HEK293 (cell line): ENCODE measurements at regions not wholly inside any gene's neighbourhood (a gene's known extent, or its start where the extent isn't known, plus 50 kb on each side); places are given as distances from the start of the nearest gene placed in this dataset.

Experiments
- CTCF ChIA-PET: fragments of 350-600 bp; formaldehyde crosslinking; extraction: SDS; loops from one replicate; lab custom pipeline; 2021; ENCODE audit warnings: antibody characterized with exemption; lab: Yijun Ruan, JAX
- POLR2A ChIA-PET: fragments of 300-600 bp; formaldehyde crosslinking; extraction: SDS; loops from one replicate; lab custom pipeline; 2020; ENCODE audit warnings: antibody characterized with exemption, inconsistent platforms; lab: Yijun Ruan, JAX
- H3K27ac ChIP-seq: fragments of 200-500 bp; sonication (Bioruptor generic); 2 replicates; pipeline ENCODE4 v1.5.1; 2014; ENCODE audit warnings: low read depth, low read length, control low read depth, inconsistent platforms; ENCODE audit errors: extremely low read depth
- H3K36me3 ChIP-seq, 2 experiments: fragments of 200-500 bp in 1 of 2; sonication (Bioruptor generic) in 1 of 2; 1 replicate in 1 of 2; 2 replicates in 1 of 2; pipeline ENCODE4 v1.5.1; 2014 to 2017; ENCODE audit warnings: inconsistent platforms in 2 of 2, low read length in 2 of 2; ENCODE audit not compliant: control insufficient read depth in 2 of 2, insufficient read depth in 1 of 2
- H3K4me1 ChIP-seq: fragments of 200-500 bp; sonication (Bioruptor generic); 2 replicates; pipeline ENCODE4 v1.5.1; 2014; ENCODE audit warnings: mild to moderate bottlenecking, low read length, inconsistent platforms; ENCODE audit not compliant: control insufficient read depth, insufficient read depth
- H3K4me3 ChIP-seq: 2 replicates; pipeline ENCODE4 v1.5.1; 2011; ENCODE audit warnings: low read depth, mild to moderate bottlenecking, control low read depth, low read length, moderate library complexity
- H3K9me3 ChIP-seq: fragments of 200-500 bp; sonication (Bioruptor generic); 2 replicates; pipeline ENCODE4 v1.5.1; 2014; ENCODE audit warnings: low read depth, low read length, inconsistent platforms; ENCODE audit not compliant: control insufficient read depth, insufficient read depth
- OVOL3 ChIP-seq: fragments of 450-650 bp; formaldehyde crosslinking; IDR thresholded peaks from 2 replicates; pipeline ENCODE4 v1.5.1; 2016; ENCODE audit warnings: missing biosample characterization, missing genetic modification characterization
- ZNF600 ChIP-seq: fragments of 450-650 bp; formaldehyde crosslinking; IDR thresholded peaks from 2 replicates; pipeline ENCODE4 v1.5.1; 2016; ENCODE audit warnings: missing biosample characterization, missing genetic modification characterization
- ZNF785 ChIP-seq: fragments of 450-650 bp; formaldehyde crosslinking; IDR thresholded peaks from 2 replicates; pipeline ENCODE4 v1.5.1; 2016; ENCODE audit warnings: missing biosample characterization, missing genetic modification characterization
- TF ChIP-seq, protein P1 (sequence below): fragments of 450-650 bp; formaldehyde crosslinking; IDR thresholded peaks from 2 replicates; pipeline ENCODE4 v1.5.1; 2016; ENCODE audit warnings: missing biosample characterization, missing genetic modification characterization
- TF ChIP-seq, protein P2 (sequence below): fragments of 450-650 bp; formaldehyde crosslinking; IDR thresholded peaks from 2 replicates; pipeline ENCODE4 v1.5.1; 2016; ENCODE audit warnings: missing biosample characterization, missing genetic modification characterization
- TF ChIP-seq, protein P3 (sequence below): fragments of 450-650 bp; formaldehyde crosslinking; IDR thresholded peaks from 2 replicates; pipeline ENCODE4 v1.5.1; 2016; ENCODE audit warnings: missing biosample characterization, missing genetic modification characterization
- TF ChIP-seq, protein P4 (sequence below): fragments of 450-650 bp; formaldehyde crosslinking; optimal IDR thresholded peaks from 2 replicates; pipeline ENCODE3; 2016; ENCODE audit warnings: missing biosample characterization, mild to moderate bottlenecking, missing genetic modification characterization
- TF ChIP-seq, protein P5 (sequence below): fragments of 450-650 bp; formaldehyde crosslinking; conservative IDR thresholded peaks from 2 replicates; pipeline ENCODE4 v1.5.1; 2016; ENCODE audit warnings: low read depth, missing biosample characterization, missing genetic modification characterization
- TF ChIP-seq, protein P6 (sequence below): fragments of 450-650 bp; formaldehyde crosslinking; IDR thresholded peaks from 2 replicates; pipeline ENCODE4 v1.5.1; 2016; ENCODE audit warnings: missing biosample characterization, missing genetic modification characterization

DNA sequence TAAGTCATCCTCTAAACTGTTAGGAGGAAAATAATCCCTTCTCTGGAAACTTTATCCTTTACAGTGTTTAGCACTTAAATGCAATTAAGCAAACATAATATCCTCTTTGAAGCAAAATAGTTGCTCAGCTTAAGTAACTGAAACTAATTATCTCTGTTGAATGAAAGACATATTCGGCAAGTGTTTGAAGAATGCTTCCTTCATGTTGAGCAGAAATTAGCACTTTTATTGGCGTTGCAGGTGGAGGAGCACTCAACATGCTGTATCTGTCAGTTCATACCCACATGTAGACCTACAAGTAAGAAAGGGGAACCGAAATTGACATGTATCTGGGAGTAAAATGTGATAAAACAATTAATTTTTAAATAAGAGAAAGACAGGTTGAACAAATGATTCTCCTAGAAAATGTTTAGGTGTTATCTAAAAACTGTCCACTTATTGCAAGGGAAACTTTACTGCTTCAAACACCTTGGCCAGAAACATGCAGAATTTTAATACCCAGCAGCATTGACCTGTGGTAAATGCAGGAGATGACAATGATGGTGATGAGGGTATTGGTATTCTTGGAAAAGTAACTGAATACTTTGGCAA is 987.0 kb upstream of the MAP3K7 start (continued):
- TF ChIP-seq ZNF785 (no peak), ZNF600 (tag by site-specific recombination) (no peak)
- TF ChIP-seq, protein P1, sequence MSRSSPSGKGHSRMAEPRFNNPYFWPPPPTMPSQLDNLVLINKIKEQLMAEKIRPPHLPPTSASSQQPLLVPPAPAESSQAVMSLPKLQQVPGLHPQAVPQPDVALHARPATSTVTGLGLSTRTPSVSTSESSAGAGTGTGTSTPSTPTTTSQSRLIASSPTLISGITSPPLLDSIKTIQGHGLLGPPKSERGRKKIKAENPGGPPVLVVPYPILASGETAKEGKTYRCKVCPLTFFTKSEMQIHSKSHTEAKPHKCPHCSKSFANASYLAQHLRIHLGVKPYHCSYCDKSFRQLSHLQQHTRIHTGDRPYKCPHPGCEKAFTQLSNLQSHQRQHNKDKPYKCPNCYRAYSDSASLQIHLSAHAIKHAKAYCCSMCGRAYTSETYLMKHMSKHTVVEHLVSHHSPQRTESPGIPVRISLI (tag by site-specific recombination), result no peak

DNA sequence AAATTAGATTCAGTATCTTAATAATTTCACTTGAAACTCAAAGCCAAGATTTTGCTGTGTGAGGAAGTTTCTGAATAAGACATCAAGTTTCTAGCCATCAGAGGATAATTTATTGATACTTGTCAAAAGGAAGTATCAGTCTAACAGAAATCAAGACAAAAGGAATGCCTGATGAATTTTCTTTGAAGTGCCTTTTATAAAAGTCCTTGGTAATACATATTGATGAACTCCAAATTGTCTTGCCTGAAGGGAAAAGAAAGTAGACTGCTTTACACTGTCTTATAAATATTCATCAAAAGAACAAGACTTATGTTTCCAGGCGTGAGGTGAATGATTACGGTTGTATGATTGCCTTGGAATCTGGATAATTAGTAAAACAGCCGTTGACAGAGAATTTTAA is 986.0 kb upstream of the MAP3K7 start:
- Histone ChIP-seq H3K27ac (no peak overlapping the region), H3K4me1 (no peaks in the 10 kb centered on the region), H3K36me3 (no peaks in the 10 kb centered on the region), H3K9me3 (no peaks in the 10 kb centered on the region), H3K4me3 (no peak overlapping the region)
- ChIA-PET POLR2A (no interaction called here), CTCF (interaction anchor here (0.6 kb wide), 1 partner anchor 34 kb away, joined by 4 read pairs; no protein-coding TSS in a partner anchor)
- TF ChIP-seq, protein P2, sequence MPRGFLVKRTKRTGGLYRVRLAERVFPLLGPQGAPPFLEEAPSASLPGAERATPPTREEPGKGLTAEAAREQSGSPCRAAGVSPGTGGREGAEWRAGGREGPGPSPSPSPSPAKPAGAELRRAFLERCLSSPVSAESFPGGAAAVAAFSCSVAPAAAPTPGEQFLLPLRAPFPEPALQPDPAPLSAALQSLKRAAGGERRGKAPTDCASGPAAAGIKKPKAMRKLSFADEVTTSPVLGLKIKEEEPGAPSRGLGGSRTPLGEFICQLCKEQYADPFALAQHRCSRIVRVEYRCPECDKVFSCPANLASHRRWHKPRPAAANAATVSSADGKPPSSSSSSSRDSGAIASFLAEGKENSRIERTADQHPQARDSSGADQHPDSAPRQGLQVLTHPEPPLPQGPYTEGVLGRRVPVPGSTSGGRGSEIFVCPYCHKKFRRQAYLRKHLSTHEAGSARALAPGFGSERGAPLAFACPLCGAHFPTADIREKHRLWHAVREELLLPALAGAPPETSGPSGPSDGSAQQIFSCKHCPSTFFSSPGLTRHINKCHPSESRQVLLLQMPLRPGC (tag by site-specific recombination), result no peak
- TF ChIP-seq, protein P3, sequence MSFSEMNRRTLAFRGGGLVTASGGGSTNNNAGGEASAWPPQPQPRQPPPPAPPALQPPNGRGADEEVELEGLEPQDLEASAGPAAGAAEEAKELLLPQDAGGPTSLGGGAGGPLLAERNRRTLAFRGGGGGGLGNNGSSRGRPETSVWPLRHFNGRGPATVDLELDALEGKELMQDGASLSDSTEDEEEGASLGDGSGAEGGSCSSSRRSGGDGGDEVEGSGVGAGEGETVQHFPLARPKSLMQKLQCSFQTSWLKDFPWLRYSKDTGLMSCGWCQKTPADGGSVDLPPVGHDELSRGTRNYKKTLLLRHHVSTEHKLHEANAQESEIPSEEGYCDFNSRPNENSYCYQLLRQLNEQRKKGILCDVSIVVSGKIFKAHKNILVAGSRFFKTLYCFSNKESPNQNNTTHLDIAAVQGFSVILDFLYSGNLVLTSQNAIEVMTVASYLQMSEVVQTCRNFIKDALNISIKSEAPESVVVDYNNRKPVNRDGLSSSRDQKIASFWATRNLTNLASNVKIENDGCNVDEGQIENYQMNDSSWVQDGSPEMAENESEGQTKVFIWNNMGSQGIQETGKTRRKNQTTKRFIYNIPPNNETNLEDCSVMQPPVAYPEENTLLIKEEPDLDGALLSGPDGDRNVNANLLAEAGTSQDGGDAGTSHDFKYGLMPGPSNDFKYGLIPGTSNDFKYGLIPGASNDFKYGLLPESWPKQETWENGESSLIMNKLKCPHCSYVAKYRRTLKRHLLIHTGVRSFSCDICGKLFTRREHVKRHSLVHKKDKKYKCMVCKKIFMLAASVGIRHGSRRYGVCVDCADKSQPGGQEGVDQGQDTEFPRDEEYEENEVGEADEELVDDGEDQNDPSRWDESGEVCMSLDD (tag by site-specific recombination), result no peak
- TF ChIP-seq, protein P4, sequence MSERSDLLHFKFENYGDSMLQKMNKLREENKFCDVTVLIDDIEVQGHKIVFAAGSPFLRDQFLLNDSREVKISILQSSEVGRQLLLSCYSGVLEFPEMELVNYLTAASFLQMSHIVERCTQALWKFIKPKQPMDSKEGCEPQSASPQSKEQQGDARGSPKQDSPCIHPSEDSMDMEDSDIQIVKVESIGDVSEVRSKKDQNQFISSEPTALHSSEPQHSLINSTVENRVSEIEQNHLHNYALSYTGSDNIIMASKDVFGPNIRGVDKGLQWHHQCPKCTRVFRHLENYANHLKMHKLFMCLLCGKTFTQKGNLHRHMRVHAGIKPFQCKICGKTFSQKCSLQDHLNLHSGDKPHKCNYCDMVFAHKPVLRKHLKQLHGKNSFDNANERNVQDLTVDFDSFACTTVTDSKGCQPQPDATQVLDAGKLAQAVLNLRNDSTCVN (tag by site-specific recombination), result no peak
- no peak for TF ChIP-seq OVOL3 (tag by site-specific recombination)
- TF ChIP-seq, protein P5, sequence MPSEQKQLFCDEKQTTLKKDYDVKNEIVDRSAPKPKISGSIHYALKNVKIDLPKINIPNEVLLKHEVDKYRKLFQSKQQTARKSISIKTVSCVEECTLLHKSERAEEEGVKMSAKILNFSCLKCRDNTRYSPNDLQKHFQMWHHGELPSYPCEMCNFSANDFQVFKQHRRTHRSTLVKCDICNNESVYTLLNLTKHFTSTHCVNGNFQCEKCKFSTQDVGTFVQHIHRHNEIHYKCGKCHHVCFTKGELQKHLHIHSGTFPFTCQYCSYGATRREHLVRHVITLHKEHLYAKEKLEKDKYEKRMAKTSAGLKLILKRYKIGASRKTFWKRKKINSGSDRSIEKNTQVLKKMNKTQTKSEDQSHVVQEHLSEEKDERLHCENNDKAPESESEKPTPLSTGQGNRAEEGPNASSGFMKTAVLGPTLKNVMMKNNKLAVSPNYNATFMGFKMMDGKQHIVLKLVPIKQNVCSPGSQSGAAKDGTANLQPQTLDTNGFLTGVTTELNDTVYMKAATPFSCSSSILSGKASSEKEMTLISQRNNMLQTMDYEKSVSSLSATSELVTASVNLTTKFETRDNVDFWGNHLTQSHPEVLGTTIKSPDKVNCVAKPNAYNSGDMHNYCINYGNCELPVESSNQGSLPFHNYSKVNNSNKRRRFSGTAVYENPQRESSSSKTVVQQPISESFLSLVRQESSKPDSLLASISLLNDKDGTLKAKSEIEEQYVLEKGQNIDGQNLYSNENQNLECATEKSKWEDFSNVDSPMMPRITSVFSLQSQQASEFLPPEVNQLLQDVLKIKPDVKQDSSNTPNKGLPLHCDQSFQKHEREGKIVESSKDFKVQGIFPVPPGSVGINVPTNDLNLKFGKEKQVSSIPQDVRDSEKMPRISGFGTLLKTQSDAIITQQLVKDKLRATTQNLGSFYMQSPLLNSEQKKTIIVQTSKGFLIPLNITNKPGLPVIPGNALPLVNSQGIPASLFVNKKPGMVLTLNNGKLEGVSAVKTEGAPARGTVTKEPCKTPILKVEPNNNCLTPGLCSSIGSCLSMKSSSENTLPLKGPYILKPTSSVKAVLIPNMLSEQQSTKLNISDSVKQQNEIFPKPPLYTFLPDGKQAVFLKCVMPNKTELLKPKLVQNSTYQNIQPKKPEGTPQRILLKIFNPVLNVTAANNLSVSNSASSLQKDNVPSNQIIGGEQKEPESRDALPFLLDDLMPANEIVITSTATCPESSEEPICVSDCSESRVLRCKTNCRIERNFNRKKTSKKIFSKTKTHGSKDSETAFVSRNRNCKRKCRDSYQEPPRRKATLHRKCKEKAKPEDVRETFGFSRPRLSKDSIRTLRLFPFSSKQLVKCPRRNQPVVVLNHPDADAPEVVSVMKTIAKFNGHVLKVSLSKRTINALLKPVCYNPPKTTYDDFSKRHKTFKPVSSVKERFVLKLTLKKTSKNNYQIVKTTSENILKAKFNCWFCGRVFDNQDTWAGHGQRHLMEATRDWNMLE (tag by site-specific recombination), result no peak
- TF ChIP-seq, protein P6, sequence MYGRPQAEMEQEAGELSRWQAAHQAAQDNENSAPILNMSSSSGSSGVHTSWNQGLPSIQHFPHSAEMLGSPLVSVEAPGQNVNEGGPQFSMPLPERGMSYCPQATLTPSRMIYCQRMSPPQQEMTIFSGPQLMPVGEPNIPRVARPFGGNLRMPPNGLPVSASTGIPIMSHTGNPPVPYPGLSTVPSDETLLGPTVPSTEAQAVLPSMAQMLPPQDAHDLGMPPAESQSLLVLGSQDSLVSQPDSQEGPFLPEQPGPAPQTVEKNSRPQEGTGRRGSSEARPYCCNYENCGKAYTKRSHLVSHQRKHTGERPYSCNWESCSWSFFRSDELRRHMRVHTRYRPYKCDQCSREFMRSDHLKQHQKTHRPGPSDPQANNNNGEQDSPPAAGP (tag by site-specific recombination), result no peak
